HG02840 (cell line): ENCODE measurements at regions not wholly inside any gene's neighbourhood (a gene's known extent, or its start where the extent isn't known, plus 50 kb on each side); places are given as distances from the start of the nearest gene placed in this dataset.
"Not testable (repeated sequence)": the region's sequence is repeated elsewhere in the genome, so short reads cannot be mapped to it uniquely, and the experiment has no call there.

Experiments
- ATAC-seq: cut with Tn5 transposase; IDR thresholded peaks from one replicate; pipeline ENCODE4 v1.9.1; 2021; ENCODE audit warnings: mild to moderate bottlenecking, moderate library complexity, moderate number of reproducible peaks; ENCODE audit not compliant: unreplicated experiment, low FRiP score

GRCh38 chrX:44785652-44786051, 58.2 kb upstream of the DUSP21 start:
- ATAC-seq: no peak

- ATAC-seq: no peak
These were observed 59.6 kb upstream of the DUSP21 start for GRCh38 chrX:44784241-44784640.

- no peak for ATAC-seq
These were observed 65.6 kb upstream of the DUSP21 start for GRCh38 chrX:44778254-44778653.

GRCh38 chrX:44775726-44776125, 68.1 kb upstream of the DUSP21 start:
- no peak for ATAC-seq

- not testable (repeated sequence) for ATAC-seq
These were observed 69.8 kb upstream of the DUSP21 start for GRCh38 chrX:44774066-44774465.

- no peak for ATAC-seq
These were observed 73.7 kb upstream of the DUSP21 start for GRCh38 chrX:44770121-44770520.

- no peak for ATAC-seq
These were observed 76.5 kb upstream of the DUSP21 start for GRCh38 chrX:44767308-44767707.

GRCh38 chrX:44765556-44765955, 78.3 kb upstream of the DUSP21 start:
- no peak for ATAC-seq

GRCh38 chrX:44747969-44748368, 95.9 kb upstream of the DUSP21 start:
- ATAC-seq: no peak

GRCh38 chrX:44747317-44747716, 96.5 kb upstream of the DUSP21 start:
- no peak for ATAC-seq

- ATAC-seq: no peak
These were observed 99.0 kb upstream of the DUSP21 start for GRCh38 chrX:44744799-44745198.

GRCh38 chrX:44742480-44743155, 101.2 kb upstream of the DUSP21 start:
- ATAC-seq: no peak

- not testable (repeated sequence) for ATAC-seq
These were observed 102.0 kb upstream of the DUSP21 start for GRCh38 chrX:44741859-44742258.

GRCh38 chrX:44741458-44741857, 102.4 kb upstream of the DUSP21 start:
- not testable (repeated sequence) for ATAC-seq

GRCh38 chrX:44735498-44735897, 108.3 kb upstream of the DUSP21 start:
- no peak for ATAC-seq

- ATAC-seq: no peak
These were observed 109.9 kb upstream of the DUSP21 start for GRCh38 chrX:44733931-44734330.

GRCh38 chrX:44731160-44731559, 112.7 kb upstream of the DUSP21 start:
- ATAC-seq: no peak

GRCh38 chrX:44723426-44723825, 120.4 kb upstream of the DUSP21 start:
- ATAC-seq: no peak

- no peak for ATAC-seq
These were observed 135.4 kb upstream of the DUSP21 start for GRCh38 chrX:44708470-44708869.

GRCh38 chrX:44705817-44706551, 137.8 kb upstream of the DUSP21 start:
- ATAC-seq: no peak

- no peak for ATAC-seq
These were observed 145.5 kb upstream of the DUSP21 start for GRCh38 chrX:44698357-44698756.

- no peak for ATAC-seq
These were observed 150.6 kb upstream of the DUSP21 start for GRCh38 chrX:44693255-44693654.
